COR-L47 (cell line): ENCODE measurements at regions not wholly inside any gene's neighbourhood (a gene's known extent, or its start where the extent isn't known, plus 50 kb on each side); places are given as distances from the start of the nearest gene placed in this dataset.
A peak's percentile ranks its signal among the peaks of the same experiment; 100 is the strongest.

Experiments used
- DNase-seq: peaks from one replicate; lab custom pipeline; 2025; lab: John Stamatoyannopoulos, UW

- DNase-seq = peak; percentile 79
Observed at GRCh38 chr15:56307180-56307579, 58.0 kb upstream of the TEX9 start.

DNA sequence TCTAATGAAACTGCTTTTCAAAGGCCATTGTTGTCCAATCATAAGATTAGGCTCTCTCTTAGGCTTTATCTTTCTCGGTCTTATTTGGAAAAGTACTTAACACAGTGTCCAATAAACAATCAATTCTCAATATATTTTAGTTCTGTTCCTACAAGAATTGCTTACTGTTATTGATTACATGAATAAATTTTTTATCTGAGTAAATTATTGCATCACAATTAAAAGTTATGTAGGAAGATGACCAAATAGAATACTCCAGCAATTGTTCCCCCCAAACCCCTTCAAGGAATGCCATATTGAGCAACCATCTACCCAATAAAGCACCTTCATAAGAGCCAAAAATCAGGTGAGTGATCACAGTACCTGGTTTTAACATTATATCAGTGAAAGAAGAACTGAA is 55.0 kb upstream of the RFX7 start:
- no peak for DNase-seq

- no peak for DNase-seq
Observed at GRCh38 chr15:56295433-56295832, 51.8 kb upstream of the RFX7 start.

- DNase-seq = no peak
Observed at GRCh38 chr15:56293495-56294292, 50.0 kb upstream of the RFX7 start.
